Epithelial cell of esophagus (primary cell): ENCODE measurements at regions not wholly inside any gene's neighbourhood (a gene's known extent, or its start where the extent isn't known, plus 50 kb on each side); places are given as distances from the start of the nearest gene placed in this dataset.

ENCODE experiments used
- DNase-seq: peaks from one replicate; pipeline ENCODE4 v3.0.0; 2010; ENCODE audit warnings: low read depth
- H3K4me3 ChIP-seq: 2 replicates; pipeline ENCODE4 v1.5.1; 2011; ENCODE audit warnings: mild to moderate bottlenecking, low read length, control low read depth
- CTCF ChIP-seq: IDR thresholded peaks from 2 replicates; pipeline ENCODE4 v1.5.1; 2011; ENCODE audit warnings: low read depth, mild to moderate bottlenecking, low read length, control low read depth, inconsistent platforms; ENCODE audit not compliant: insufficient read depth; ENCODE audit errors: missing control alignments

- TF ChIP-seq CTCF: no peak
- H3K4me3 ChIP-seq: no peak overlapping the region
Measured at GRCh38 chr11:79957702-79958101, 516.9 kb upstream of the TENM4 start.

GRCh38 chr11:79956061-79956460 is 515.2 kb upstream of the TENM4 start:
- DNase-seq: no peak
- no peak overlapping the region for H3K4me3 ChIP-seq
- TF ChIP-seq CTCF: no peak

More at GRCh38 chr11:79957702-79958101, 516.9 kb upstream of the TENM4 start:
- no peak for DNase-seq

- TF ChIP-seq CTCF: no peak
- no peak for DNase-seq
Measured at GRCh38 chr11:79953629-79954028, 512.8 kb upstream of the TENM4 start.

GRCh38 chr11:79950741-79951140 is 509.9 kb upstream of the TENM4 start:
- no peak for DNase-seq
- H3K4me3 ChIP-seq: no peak overlapping the region
- no peak for TF ChIP-seq CTCF

More at GRCh38 chr11:79953629-79954028, 512.8 kb upstream of the TENM4 start:
- no peak overlapping the region for H3K4me3 ChIP-seq

GRCh38 chr11:79950172-79950571 is 509.3 kb upstream of the TENM4 start:
- H3K4me3 ChIP-seq: no peak overlapping the region

GRCh38 chr11:79949574-79949973 is 508.7 kb upstream of the TENM4 start:
- TF ChIP-seq CTCF: no peak
- H3K4me3 ChIP-seq: no peak overlapping the region
- no peak for DNase-seq

More at GRCh38 chr11:79950172-79950571, 509.3 kb upstream of the TENM4 start:
- no peak for TF ChIP-seq CTCF
- DNase-seq: no peak

GRCh38 chr11:79942646-79943045 is 501.8 kb upstream of the TENM4 start:
- DNase-seq: no peak
- no peak overlapping the region for H3K4me3 ChIP-seq
- no peak for TF ChIP-seq CTCF
